ENCODE measurements at regions not wholly inside any gene's neighbourhood (a gene's known extent, or its start where the extent isn't known, plus 50 kb on each side); places are given as distances from the start of the nearest gene placed in this dataset.

- DNase-seq, result peak in 1 of 5 experiments; percentile 26
Observed at GRCh38 chr4:147056940-147057610, 111.4 kb upstream of the TTC29 start.

- DNase-seq, result peak in 1 of 5 experiments; percentile 24
Observed at GRCh38 chr4:147057611-147058190, 112.0 kb upstream of the TTC29 start.

- DNase-seq, result no peak
Observed at GRCh38 chr4:147059064-147059731, 113.5 kb upstream of the TTC29 start.

- peak in 1 of 5 experiments; percentile 7 for DNase-seq
Observed at GRCh38 chr4:147060151-147060931, 114.7 kb upstream of the TTC29 start.

- no peak for DNase-seq
Observed at GRCh38 chr4:147064856-147065255, 119.2 kb upstream of the TTC29 start.

GRCh38 chr4:147068564-147068963 lies 122.9 kb upstream of the TTC29 start:
- no peak for DNase-seq

- DNase-seq, result no peak
Observed at GRCh38 chr4:147071209-147071740, 125.6 kb upstream of the TTC29 start.

GRCh38 chr4:147076179-147076578 lies 130.5 kb upstream of the TTC29 start:
- DNase-seq, result no peak

- DNase-seq, result no peak
Observed at GRCh38 chr4:147076728-147077127, 131.1 kb upstream of the TTC29 start.

- DNase-seq, result no peak
Observed at GRCh38 chr4:147078362-147078761, 132.7 kb upstream of the TTC29 start.

GRCh38 chr4:147078875-147079658 lies 133.4 kb upstream of the TTC29 start:
- no peak for DNase-seq

GRCh38 chr4:147084861-147085260 lies 139.2 kb upstream of the TTC29 start:
- DNase-seq, result no peak

- no peak for DNase-seq
Observed at GRCh38 chr4:147085781-147086180, 140.1 kb upstream of the TTC29 start.

- no peak for DNase-seq
Observed at GRCh38 chr4:147088146-147088545, 142.5 kb upstream of the TTC29 start.

- no peak for DNase-seq
Observed at GRCh38 chr4:147090486-147090885, 144.8 kb upstream of the TTC29 start.

- no peak for DNase-seq
Observed at GRCh38 chr4:147093206-147093605, 147.5 kb upstream of the TTC29 start.

GRCh38 chr4:147094238-147094637 lies 148.6 kb upstream of the TTC29 start:
- DNase-seq, result no peak

- DNase-seq, result peak in 2 of 5 experiments; percentile 6 to 41
Observed at GRCh38 chr4:147096667-147097604, 151.3 kb upstream of the TTC29 start.

- no peak for DNase-seq
Observed at GRCh38 chr4:147101678-147102077, 156.0 kb upstream of the TTC29 start.

GRCh38 chr4:147102596-147102995 lies 156.9 kb upstream of the TTC29 start:
- no peak for DNase-seq

- DNase-seq, result no peak
Observed at GRCh38 chr4:147103403-147103946, 157.8 kb upstream of the TTC29 start.

Measured in T-helper 2 cell (primary cell).